Stimulated activated CD4-positive, alpha-beta T cell treated with anti-CD3 and anti-CD28 coated beads, Interleukin-1b, Interleukin-23, amount 100 ng/mL, for 4 hours (primary cell): ENCODE measurements at regions not wholly inside any gene's neighbourhood (a gene's known extent, or its start where the extent isn't known, plus 50 kb on each side); places are given as distances from the start of the nearest gene placed in this dataset.

ENCODE experiments used
- DNase-seq, 2 donors: peaks; one replicate each; pipeline ENCODE4 v3.0.0-alpha.2; 2020; ENCODE audit warnings: low read depth in 2 of 2

- DNase-seq: peak in 1 of 2 donors; percentile 87
These were observed 78.7 kb upstream of the BTN3A2 start for GRCh38 chr6:26286168-26286877.

DNA sequence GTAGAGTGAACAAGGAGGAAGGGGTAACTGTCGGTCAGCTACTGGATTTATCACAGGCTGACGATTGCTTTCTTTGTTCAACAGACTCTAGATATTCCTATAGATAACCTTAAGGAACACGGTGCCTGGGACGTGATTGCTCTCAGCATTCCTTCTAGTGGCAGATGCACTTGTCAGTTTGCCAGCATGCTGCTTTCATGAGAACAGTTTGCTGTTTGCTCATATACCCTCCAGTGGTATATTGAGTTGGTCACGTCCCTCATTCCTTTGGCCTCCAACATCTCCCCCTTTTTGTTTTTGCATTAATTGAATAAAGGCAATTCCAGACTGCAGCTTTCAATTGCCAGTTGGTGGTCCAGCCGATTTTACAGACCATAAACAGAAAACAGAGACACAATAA is 76.8 kb upstream of the BTN3A2 start:
- no peak for DNase-seq

- no peak for DNase-seq
These were observed 74.1 kb upstream of the BTN3A2 start for GRCh38 chr6:26290941-26291340.

- no peak for DNase-seq
These were observed 72.3 kb upstream of the BTN3A2 start for GRCh38 chr6:26292709-26293108.

GRCh38 chr6:26294302-26294701 is 70.7 kb upstream of the BTN3A2 start:
- no peak for DNase-seq

- no peak for DNase-seq
These were observed 69.1 kb upstream of the BTN3A2 start for GRCh38 chr6:26295691-26296555.

- DNase-seq: no peak
These were observed 68.5 kb upstream of the BTN3A2 start for GRCh38 chr6:26296556-26296856.

DNA sequence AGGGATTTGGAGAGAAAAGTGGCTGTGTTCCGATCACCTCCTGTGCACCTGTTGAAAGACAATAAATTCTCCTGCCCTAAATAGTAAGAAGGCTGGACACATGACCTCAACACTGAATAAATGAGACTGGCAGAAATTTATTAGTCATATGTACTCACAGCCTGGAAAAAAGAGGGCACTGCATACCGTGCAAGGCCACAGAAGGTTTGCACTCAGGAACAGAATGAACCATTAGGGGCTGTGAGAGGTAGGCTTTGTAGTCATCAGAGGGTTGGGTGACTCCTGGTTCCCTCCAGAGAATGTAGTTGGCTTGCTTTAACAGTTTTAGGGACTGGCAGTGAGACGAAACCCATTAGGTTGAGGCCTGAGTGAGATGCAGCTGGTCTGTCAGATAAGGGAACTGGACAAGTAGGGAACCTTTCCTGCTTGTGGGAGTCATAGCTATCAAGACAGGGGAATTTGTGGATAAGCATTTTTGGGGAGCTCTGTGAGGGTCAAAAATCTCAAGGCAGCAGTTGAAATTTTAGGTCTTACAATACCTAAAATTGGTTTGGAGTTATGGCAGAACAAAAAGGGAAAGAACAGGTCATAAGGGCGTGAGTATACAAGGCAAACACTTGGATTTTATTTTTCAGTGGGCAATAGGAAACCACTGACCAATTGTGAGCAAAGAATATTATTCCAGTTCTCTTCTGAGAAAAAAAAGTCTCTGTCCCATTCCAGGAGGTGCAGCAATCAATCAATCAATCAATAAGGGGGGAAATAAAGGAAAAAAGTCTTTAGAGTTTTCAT is 67.9 kb upstream of the BTN3A2 start:
- DNase-seq: no peak

GRCh38 chr6:26299286-26300042 is 65.5 kb upstream of the BTN3A2 start:
- DNase-seq: no peak

DNA sequence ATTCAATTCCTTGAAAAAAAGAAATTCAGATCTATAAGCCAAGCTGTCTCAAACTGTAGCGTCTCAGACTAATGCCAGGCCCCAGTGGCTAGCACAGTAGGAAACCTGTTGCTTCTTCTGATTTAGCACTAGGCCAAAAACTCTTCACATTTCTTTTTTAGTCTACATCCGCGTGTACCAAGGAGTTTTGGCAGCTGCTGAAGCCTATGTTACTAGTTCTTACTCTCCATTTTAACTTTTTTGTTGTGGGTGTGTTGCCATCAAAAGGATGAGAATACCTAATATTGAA is 65.0 kb upstream of the BTN3A2 start:
- no peak for DNase-seq

GRCh38 chr6:26300359-26300758 is 64.6 kb upstream of the BTN3A2 start:
- DNase-seq: no peak

- no peak for DNase-seq
These were observed 64.2 kb upstream of the BTN3A2 start for GRCh38 chr6:26300828-26301227.

DNA sequence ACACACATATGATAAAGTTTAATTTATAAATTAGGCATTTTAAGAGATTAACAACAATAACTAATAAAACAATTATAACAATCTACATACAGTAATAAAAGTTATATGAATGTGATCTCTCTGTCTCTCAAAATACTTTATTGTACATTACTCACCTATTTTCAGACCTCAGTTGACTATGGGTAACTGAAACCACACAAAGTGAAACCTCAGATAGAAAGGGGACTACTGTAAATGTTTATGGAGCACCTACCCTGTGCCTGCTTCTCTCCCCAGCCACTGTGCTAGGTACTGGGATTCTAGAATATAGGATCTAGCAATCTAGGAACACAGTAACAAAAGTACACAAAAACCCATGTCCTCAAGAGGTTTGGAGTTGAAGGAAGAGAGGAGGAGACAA is 63.4 kb upstream of the BTN3A2 start:
- no peak for DNase-seq

- no peak for DNase-seq
These were observed 61.9 kb upstream of the BTN3A2 start for GRCh38 chr6:26302941-26303559.

GRCh38 chr6:26304213-26304796 is 60.7 kb upstream of the BTN3A2 start:
- DNase-seq: no peak

DNA sequence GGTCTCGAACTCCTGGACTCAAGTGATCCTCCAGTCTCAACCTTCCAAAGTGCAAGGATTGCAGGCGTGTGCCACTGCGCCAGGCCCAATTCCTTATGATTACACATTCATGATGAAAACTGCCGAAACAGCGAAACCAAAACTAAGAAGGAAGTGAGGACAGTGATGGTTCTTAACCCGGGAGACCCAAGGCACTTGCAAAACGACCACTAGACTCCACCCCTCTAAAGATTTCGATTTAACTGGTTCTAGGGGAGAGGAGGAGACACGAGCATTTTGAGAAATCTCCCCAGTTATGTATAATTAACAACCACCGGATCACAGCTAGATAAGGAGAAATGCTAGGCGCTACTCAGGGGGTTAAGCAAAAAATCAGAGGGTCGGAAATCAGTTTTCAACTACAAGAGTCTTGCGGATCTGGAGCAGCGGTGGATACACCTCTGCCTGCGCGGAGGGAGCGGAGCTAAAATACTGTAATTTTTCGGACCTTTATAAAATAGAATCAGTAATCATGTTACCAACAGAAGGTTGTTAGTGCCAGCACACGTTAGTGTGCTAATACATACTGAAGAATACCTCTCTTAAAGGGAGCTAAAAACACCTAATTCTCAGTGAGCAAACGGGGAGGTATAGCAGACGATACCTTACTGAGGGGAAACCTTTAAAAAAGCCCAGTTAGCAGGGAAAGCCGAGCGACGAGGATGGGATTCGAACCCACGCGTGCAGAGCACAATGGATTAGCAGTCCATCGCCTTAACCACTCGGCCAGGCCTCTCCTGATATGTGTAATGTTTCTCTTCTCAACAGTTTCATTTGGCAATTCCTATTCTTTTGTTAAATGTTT is 60.0 kb upstream of the BTN3A2 start:
- DNase-seq: peak; percentile 50 to 64

GRCh38 chr6:26305641-26305969 is 59.4 kb upstream of the BTN3A2 start:
- DNase-seq: no peak

DNA sequence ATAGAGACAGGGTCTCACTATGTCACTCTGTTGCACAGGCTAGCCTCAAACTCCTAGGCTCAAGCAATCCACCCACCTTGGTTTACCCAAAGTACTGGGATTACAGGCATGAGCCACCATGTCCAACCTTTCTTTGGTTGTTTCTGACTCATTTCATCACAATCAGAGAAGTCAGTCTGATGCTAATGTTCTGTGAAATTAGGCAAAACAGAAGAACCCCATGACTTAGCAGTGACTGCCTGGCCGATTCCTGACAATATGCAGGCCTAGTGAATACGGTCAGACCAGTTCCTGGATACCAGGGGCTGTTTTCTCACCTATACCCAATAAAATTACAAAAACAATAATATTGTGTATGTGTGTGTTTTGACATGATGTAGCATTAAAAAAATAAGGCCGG is 58.8 kb upstream of the BTN3A2 start:
- no peak for DNase-seq

DNA sequence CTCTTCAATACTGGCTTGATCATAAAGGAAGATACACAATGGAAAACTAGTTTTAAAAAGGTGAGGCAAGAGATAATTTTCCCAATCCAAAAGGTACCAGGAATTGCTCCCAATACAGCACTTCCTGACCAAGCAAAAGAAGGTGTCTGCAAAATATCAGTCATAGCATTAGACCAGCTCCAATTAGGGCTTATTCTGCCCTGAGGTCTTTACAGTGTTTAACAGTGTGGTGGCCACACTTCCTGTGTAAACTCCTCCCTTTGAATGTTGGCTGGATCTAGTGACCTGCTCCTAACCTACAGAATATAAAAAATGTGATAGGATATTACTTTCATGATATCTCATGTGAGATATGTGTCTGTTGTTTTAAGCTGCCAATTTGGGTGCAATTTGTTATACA is 57.1 kb upstream of the BTN3A2 start:
- DNase-seq: no peak

- DNase-seq: no peak
These were observed 55.3 kb upstream of the BTN3A2 start for GRCh38 chr6:26309731-26310142.

DNA sequence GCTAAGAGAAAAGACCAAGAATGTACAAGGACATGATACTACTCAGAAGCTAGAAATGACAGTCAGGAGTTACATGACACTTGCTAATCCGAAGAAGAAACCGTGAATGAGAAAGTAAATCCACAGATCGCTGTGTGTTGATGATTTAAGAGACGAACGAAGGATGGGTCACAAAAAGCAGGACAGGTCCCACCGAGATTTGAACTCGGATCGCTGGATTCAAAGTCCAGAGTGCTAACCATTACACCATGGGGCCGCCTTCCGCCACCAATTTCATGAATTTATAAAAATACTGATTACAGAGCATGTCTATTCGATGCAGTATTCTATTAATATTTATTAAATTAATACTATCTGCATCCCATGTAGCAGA is 54.0 kb upstream of the BTN3A2 start:
- peak in 1 of 2 donors; percentile 34 for DNase-seq
